ENCODE measurements at regions not wholly inside any gene's neighbourhood (a gene's known extent, or its start where the extent isn't known, plus 50 kb on each side); places are given as distances from the start of the nearest gene placed in this dataset.

GRCh38 chr1:79422726-79423125 lies 416.2 kb upstream of the ADGRL4 start:
- DNase-seq: no peak

DNA sequence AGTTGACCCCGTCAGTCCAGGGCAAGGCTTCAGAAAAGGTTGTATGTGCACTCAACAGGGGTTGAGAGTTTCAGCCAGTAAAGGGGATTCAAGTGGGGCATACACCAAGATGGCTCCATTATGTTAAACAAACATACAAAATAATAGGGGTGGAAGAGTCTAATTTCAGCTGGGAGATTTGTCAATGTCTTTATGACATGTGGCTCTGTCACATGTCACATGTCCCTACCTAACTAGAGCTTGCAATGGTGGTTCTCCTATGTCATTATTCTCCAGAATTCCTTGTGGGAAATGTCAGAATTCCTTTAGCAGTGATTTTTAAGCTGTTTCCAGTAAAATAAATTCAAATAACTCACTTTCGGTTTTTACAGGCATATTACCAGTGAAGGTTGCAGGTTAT lies 392.0 kb upstream of the ADGRL4 start:
- no peak for DNase-seq

DNA sequence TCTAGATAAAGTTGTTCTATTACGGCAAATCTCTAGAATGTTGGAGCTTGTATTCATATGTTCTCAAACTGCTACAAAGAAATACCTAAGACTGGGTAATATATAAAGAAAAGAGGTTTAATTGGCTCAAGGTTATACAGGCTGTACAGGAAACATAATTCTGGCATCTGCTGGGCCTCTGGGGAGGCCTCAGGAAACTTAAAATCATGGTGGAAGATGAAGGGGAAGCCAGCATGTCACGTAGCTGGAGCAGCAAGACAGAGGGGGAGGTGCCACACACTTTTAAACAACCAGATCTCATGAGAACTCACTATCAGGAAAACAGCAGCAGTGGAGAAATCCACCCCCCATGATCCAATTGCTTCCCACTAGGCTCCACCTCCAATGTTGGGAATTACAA lies 390.4 kb upstream of the ADGRL4 start:
- no peak for DNase-seq

DNA sequence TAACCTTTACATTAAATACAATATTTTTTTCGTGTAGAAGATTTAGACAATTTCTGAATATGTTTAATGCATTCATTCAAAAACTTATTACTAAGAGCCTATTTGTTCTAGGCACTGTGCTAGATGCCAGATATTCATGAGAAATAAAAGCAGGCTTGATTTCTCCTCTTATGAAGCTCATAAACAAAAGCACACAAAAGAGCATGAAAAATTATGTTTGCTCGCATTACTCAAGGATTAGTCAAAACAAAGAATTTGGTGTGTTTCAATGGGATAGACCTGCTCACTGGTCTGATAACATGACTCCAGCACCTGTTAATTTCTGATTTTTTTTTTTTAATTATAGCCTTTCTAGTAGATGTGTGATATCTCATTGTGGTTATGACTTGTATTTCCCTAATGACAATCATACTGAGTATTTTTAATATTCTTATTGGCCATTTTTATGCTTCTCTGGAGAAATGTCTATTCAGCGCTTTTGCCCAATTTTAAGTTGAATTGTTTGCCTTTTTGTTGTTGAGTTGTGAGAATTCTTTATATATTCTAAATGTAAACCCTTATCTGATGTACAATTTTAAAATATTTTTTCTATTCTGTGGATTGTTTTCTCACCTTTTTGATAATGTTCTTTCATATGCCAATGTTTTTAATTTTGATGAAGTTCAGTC lies 382.3 kb upstream of the ADGRL4 start:
- DNase-seq: no peak

DNA sequence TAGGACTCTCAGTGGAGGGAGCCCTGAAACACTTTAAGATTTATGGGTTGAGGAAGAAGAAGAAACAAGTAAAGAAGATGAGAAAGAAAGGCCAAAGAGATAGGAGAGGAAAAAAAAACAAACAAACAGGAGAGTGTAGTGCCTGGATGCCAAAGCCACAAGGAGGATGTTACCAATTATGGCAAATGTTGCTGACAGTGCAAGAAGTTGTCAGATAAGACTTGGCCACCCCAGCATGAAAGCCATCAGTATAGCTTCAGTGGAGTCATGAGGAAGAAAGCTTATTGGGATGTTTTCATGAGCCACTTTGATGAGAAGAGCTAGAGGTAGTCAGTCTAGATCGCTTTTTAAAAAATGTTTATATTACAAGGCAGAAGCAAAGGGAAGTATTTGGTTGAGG lies 380.2 kb upstream of the ADGRL4 start:
- DNase-seq: no peak

DNA sequence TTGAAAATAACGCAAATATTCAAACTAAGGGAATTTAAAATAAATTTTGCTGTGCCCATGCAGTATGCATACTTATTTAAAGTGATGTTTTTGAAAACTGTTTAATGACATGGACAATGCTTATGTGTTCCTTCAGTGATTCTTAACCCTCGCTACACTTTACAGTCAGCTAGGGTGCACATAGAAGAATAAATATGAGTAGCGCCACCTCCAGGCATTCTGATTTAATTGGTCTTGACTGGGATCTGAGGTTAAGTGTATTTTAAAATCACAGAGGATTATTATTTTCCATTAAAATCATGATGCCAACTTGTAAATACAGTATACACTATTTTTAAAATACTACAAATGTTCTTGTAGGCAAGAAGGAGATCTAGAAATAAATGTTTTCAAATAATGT lies 373.5 kb upstream of the ADGRL4 start:
- DNase-seq: no peak

GRCh38 chr1:79376106-79376505 lies 369.6 kb upstream of the ADGRL4 start:
- peak; percentile 25 for DNase-seq

DNA sequence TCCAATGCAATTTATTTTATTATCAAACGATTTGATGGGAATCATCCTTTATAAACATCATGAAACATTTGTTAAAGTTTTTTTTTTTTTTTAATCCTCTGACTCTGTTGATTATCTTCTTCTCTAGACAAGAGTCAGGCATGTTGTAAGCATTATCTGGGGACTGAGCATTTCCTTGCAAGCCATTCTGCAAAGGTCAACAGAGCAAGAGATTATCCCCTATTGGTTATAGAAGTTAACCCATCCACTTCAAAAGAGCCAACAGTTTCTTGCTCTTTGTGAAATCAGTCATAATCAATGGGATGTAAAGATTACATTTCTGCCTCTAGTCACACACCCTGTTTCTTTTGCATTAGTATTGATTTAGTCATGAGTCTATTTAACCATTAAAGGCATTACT lies 368.8 kb upstream of the ADGRL4 start:
- no peak for DNase-seq

DNA sequence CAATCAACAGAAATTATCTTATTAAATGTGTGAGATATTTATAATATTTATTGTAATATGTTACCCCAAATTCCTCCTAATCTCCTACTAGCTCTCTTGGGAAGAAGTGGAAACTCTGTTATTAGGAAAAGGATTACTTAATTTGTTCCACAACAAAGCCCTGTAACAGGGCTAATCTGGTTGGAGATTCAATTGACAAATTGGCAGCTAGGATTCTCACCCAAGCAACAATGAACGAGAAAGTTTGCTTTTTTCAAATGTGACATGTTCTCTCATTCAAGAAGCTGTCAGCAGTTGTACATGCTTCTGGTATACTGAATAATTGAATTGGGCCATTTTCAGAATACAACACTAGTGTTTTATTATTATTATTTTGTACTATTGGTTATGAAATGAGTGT lies 367.9 kb upstream of the ADGRL4 start:
- DNase-seq: no peak

DNA sequence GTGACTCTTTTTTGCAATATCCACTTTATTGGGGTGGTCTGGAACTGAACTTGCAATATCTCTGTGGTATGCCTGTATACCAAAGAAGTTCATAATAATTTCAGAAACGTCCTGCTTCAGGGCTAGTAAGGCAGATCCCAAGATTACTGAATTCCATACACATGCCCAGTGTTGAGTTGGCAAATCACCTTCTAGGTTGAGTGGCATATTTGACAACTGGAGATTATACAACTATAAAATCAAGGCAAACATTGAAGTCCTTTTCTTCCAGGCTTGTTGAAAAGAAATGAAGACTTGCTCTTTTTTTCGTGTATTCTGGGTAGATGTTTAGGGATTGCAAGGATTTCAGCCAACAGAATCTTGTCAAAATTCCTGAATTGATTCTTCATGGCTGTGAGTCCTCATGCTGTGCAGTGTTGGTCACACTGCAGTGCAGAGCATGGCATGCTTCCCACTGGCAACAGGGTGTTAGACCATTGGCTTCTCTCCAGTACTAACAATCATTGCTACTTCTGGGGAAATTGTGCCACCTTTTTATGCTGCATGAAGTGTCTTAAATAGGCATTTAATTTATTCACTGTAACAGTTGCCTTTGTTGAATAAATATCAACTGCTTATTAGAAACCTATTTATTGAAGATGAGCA lies 367.1 kb upstream of the ADGRL4 start:
- no peak for DNase-seq

GRCh38 chr1:79371802-79372201 lies 365.3 kb upstream of the ADGRL4 start:
- no peak for DNase-seq

GRCh38 chr1:79369091-79369490 lies 362.6 kb upstream of the ADGRL4 start:
- no peak for DNase-seq

- DNase-seq: peak; percentile 65
Observed at GRCh38 chr1:79364896-79365295, 358.4 kb upstream of the ADGRL4 start.

GRCh38 chr1:79363430-79363829 lies 356.9 kb upstream of the ADGRL4 start:
- no peak for DNase-seq

DNA sequence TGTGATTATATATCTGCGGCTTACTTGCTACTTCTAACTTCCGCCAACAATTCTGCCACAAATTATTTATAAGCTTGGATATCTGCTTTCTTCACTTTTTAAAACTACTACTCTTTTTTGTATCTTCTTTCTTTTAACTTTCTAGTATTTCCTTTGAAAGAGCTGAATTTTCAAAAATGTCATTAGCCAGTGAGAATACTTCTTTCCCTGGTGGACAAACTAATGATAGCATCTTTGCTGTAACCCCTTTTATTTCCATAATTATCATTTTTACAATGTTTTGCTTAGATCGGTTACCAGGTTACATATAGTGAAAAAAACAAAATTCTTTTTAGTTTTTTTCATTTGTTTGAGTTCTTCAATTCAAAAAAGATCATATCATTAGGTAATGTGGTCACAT lies 355.9 kb upstream of the ADGRL4 start:
- no peak for DNase-seq

DNA sequence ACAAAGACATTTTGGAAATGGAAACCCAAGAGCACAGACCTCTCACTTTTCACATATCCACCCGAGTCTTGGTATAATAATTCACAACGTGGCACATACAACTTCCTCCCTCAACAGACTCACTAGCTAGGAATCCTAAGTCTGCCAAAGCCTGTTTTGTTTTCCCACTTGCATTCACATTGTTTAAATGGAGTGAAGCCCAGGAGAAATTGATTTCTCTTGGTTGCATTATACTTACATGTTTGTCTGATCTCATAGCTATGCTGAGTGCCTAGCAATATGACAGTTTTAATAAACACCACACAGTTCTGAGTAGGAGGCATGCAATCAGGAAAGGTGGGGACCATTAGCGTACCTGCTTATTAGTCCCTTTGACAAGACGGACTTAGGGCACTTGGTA lies 348.6 kb upstream of the ADGRL4 start:
- peak; percentile 68 for DNase-seq

DNA sequence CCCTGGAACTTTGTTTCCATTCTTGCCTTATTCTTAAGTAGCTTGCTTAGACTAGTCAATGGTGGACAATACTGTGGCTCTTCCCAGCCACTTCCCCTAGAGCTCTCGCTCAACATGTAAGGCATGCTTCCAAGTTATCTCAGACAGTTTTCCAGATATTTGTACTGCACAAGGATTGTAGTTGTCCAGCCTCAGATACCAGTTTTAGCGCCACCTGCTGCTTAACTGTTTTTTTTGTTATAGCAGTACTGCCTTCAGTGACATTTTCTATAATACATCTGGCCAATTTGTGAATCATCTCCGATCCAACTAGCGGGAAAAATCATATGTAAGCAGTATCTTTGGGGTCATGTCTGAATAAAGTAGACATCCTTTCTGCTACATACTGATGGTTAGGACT lies 346.7 kb upstream of the ADGRL4 start:
- peak; percentile 62 for DNase-seq

DNA sequence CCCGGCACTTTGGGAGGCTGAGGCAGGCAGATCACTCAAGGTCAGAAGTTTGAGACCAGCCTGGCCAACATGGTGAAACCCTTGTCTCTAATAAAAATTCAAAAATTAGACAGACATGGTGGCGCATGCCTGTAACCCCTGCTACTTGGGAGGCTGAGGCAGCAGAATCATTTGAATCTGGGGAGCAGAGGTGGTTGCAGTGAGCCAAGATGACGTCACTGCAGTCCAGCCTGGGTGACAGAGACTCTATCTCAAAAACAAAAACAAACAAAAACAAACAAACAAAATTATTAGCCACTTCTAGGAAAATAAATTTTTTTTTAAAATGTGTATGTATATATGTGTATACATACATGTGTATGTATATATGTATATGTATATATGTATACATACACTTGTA lies 320.3 kb upstream of the ADGRL4 start:
- no peak for DNase-seq

DNA sequence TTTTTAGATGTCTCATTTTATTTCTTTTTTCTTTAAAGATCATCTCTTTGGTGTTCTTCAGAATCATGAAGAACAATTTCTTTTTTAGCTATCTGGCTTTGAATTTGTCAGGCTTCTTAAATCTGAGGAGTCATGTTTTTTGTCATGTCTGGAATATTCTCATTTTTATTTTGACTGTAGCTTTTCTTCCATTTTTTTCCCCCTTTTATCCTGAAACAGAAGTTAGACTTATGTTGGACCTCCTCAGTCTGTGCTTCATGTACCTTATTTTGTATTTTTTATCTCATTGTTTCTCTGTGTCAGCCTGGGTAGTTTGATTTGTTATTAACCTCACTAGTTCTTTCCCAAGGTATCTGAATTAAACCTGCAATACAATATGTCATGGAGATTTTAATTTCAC lies 319.2 kb upstream of the ADGRL4 start:
- DNase-seq: no peak

GRCh38 chr1:79325126-79325525 lies 318.6 kb upstream of the ADGRL4 start:
- DNase-seq: no peak

- DNase-seq: peak; percentile 99
Observed at GRCh38 chr1:79323239-79324025, 316.9 kb upstream of the ADGRL4 start.

DNA sequence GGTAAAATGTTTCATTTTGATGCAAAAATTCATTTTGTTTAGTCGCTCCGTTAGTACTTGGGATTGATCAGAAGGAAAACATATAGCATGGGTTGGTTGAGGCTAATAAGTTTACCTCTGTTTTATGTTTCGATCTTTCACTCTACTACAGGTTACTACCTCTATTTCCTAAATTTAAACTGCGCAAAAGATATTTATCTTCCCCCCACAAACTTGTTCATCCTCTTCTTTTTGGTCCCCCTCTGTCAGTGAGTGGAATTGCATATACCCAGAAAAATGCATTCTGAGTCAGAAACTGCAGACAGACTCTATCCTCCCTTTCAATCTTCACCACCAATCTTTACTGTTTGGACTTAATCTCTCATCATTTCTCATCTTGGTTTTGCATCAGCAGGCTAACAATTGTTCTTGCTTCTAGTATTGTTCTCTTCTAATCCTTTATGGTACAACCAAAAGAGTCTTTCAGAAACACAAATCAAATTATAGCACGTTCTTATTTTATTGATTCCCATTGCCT lies 316.0 kb upstream of the ADGRL4 start:
- DNase-seq: peak; percentile 45

GRCh38 chr1:79312438-79312837 lies 305.9 kb upstream of the ADGRL4 start:
- DNase-seq: no peak

DNA sequence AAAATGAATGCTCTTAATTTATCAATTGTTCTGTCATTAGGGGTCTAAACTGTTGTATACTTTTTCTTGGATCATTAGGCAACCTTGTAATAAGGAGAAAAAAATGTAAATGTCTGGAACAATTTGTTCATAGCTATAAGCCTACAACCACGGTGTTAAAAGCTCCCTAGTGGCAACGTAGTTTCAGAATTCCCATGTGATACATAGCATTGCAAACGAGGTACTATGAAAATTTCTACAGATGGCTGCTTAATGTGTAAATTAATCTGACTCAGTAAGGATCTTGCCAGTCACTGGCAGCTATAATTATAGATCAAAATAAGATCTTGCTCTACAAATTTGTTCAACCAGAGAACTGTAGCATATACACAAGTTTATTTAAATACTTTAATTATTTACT lies 304.1 kb upstream of the ADGRL4 start:
- no peak for DNase-seq

Measured in fibroblast of skin of right quadriceps (primary cell).